HG03575 (cell line): ENCODE measurements at regions not wholly inside any gene's neighbourhood (a gene's known extent, or its start where the extent isn't known, plus 50 kb on each side); places are given as distances from the start of the nearest gene placed in this dataset.

ENCODE experiments used
- ATAC-seq: cut with Tn5 transposase; IDR thresholded peaks from one replicate; pipeline ENCODE4 v1.9.1; 2021; ENCODE audit not compliant: unreplicated experiment, insufficient number of reproducible peaks, low FRiP score; ENCODE audit errors: extremely low read depth

DNA sequence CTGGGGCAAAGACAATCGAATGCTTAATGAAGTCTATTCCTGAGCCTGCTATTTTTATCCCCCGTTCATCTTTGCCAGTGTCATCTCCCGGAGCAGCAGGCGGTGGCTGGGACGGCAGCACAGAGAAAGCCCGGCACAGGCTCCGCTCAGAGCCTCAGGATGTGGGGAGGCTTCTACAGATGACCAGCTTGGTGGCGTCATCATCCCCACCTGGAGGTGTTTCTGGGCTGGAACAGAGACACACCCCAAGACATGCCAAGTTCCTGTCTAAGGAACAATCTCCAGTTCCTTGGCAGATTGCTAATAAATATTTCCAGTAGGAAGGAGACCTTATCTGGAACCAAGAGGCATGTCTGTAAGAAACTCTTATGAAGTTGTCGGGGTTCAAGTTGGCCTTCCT lies 552.4 kb upstream of the MGMT start:
- no peak for ATAC-seq

DNA sequence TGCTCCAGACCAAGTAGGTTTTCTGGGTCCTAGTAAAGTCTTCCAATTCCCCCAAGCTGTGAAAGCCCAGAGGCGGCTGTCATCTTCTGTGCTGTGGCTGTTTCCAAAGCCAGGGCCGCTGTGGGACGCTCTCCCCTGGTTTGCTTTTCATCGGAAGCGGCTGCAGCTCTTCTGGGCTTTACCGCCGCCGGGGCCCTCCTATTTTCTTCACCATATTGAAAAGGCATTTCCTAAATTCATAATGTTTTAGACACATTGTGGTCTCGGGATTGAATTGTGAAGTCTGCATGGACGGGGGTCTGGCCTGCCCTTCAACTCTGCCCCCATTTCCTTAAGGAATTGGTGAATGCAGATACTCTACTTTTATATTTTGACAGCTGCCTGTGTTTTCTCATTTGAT lies 551.4 kb upstream of the MGMT start:
- ATAC-seq = no peak

DNA sequence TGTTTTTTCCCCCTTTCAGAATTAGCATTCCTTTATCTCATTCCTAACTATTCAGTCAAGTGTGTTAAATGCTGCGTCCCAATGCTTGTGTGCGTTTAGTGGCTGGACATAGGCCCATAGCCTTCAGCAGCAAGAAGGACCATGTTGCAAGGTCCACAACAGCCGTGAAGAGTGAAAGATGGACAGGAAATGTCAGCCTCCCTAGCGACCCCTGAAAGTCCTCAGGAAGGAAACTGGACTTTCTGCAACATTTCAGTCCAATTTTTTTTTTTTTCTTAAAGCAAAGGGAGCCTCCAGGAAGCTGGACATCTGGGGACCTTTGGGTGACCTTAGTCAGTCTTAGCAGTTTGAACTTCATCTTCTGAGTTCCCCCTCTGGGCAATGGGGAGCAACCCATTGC lies 550.7 kb upstream of the MGMT start:
- ATAC-seq = no peak

DNA sequence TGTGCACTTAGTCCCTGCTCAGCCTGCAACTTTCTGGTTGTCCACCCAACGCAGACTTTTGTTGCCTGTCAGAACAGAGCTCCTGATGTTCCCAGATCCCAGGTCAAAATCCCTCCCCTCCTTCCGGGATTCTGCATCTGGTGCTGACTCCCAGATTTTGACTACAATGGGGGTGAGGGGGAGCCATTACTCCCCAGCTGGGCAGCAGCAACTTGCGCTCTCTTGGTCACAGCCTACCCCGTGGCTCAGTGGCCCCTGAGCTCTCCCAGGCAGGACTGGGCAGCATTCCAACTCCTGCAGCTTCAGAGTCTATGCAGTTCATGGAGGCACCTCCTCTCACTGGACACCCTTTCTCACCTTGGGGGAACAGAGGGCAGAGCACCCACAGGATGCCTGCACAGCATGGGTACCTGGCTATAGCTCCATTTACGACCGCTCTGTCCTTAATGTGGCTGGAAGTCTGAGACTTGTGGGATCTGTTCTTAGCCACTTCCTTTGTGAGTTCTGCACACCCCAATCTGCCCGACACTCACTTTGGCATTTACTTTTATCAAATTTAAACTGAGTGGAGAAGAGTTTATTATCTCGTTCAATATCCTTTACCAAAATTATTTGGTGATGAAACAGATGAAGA lies 545.5 kb upstream of the MGMT start:
- ATAC-seq = no peak

DNA sequence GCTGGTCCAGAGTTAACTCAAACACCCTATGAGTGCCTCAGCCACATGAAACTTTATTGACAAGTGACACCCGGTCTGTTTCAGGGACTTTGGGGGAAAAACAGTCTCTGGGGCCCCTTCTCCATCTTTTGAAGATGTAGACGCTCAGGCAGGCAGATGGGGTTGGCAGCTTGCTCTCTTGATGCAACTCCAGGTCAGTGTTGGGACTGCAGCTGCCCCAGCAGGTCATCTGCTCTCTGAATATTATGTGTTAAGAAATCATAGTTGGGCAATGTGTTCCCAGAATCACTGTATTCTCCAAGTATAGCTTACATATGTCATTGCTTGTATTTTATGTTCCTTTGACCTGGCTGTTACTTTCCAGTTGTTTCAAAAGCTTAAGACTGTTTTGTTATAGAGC lies 544.9 kb upstream of the MGMT start:
- no peak for ATAC-seq

DNA sequence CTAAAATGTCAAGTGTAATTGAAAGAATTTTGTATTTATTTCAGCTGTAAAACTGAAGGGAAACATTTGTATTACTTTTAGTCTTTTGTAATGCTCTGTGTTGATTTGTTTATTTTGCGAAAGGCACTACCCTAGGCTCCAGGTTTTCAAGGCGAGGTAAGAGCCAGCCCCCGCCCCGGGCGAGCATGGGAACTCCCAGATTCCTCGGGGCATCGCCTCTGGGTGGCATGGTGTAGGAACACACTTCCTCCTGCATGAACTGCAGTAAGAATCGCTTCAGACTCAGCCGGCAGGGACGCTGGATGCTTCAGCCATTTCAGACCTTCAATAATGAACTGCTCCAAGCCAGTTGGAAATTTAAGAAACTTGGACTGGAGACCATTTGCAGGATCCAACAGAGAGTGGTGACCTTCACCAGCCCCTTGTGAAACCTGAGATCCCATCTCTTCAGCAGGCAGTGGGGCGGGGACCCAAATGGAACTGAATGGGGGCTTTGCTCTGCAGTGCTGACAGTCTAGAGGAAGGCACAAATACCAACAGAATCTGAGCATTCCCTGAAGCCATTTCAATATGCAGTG lies 544.3 kb upstream of the MGMT start:
- no peak for ATAC-seq

DNA sequence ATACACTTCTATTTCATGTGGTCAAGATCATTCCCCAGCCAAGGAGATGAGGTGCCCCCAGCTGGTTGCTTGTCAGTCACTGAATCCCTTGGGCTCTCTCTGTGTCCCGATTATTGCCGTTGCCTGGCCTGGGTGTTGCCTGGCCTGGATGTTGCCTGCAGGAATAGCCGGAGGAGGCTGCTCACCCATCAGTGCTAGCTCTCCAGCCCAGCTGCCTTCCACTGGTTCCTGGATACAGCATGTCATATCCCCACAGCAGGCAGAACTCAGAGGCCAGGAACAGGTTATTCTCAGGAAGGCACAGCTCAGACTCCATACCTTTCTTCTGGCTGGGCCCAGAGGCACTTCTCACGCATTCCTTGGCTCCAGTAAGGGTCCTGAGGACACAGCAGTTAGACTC lies 542.1 kb upstream of the MGMT start:
- no peak for ATAC-seq

DNA sequence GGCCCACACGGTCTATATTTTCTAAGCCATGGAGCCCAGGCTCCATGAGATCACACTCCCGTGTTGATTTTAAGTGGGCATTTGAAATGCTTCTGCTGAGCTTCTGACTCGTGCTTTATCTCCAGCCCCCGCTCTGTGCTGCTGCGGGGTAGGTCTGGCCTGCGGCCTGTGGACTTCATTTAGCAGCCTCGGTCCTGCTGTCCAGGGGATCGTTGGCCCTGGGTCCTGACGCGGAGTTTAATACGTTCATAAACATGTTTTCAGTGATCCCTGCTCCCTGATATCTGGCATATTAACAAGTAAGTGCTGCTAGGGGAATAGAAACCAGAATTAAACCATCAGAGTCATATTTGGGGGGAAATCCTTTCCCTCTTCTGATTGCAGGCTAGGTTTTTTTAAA lies 540.3 kb upstream of the MGMT start:
- no peak for ATAC-seq

DNA sequence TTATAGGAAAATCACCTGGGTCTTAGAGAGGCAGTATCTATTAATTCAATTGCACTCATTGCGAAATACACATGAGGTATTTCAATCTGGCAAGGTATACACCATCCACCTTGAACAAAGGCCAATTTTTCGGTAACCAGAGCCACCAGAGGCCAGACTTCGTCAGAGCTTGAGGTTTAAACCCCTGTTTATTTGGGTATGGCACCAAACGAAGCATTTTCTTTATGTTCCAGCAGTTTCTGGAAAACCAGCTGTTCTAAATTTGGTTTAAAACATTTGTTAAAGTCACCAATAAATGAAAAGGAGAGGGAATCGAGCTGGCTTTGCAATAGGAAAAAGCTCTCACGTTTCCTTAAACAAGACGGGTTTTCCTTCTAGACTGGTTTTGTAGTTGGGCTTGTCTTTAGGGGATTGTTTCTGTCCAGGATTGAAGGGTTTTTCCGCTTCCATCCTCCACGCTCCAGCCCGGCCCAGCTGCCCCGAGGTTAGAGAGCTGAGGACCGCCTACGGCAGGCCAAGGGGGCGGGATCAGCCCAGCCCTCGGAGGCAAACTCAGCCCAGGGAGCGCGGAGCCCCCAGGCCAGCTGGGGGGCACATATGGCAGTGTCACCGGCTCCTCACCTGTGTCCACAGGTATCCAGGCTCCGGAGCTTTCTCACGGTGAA lies 539.4 kb upstream of the MGMT start:
- no peak for ATAC-seq

DNA sequence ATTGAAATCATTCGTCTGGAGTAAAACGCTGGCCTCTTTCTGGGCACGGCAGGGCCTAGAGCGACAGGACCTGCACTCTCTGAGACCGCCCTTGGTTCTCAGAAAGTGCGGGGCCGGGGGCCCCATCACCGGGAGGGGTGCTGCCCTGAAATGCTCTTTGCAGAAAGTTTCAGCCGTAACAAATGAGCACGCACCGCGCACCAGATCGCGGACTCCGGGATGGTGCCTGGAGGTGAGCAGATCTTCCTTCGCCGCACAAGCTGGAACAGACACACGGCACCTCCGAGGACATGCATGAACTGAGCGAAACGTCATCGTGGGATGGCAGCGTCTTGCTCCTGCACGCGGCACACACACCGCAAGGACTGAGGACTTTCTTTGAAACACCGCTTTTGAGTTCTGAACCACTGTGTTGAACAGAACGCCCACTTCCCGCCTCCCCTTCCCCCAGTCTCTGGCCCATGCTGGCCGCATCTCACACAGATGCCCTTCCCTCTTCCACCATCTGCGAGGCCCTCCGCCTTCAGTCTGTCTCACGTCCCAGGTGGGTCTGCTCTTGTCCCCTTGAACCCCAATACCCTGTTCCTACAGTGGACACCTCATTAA lies 538.7 kb upstream of the MGMT start:
- no peak for ATAC-seq

DNA sequence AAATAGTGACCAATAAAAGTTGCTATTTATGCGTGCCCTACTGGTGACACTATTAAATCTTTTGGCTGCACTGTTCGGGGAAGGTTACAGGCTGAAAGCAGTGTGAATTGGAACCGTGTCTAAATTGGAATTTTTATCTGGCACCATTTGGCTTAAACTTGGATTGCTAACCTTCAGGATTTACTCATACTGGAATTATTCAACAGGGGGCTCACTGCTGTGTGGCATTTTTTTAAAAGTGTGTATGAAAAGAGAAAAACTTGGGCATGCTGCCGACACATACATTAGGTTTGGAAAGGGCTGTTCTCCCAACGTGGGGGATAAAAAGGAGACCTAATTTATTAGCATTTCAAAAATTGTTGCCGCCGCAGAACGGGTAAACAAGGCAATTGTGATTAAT lies 537.9 kb upstream of the MGMT start:
- no peak for ATAC-seq

DNA sequence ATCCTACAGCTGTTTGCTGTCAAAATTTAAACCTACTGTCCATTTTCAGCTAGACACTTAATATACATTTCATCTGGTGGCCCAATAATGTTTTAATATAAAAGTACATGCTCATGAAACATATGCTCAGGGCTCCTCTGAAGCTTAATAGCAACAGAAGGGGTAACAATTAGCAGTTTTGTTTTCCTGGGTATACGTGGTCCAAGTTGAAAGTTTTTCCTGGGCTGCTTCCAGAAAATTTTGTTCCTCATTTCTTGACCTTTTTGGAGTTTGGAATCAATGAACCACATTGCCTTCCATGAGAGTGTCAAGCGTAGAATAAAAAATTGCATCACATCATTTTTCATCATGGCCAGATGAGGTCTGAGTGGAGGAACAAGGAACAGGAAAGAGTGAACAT lies 537.3 kb upstream of the MGMT start:
- no peak for ATAC-seq

DNA sequence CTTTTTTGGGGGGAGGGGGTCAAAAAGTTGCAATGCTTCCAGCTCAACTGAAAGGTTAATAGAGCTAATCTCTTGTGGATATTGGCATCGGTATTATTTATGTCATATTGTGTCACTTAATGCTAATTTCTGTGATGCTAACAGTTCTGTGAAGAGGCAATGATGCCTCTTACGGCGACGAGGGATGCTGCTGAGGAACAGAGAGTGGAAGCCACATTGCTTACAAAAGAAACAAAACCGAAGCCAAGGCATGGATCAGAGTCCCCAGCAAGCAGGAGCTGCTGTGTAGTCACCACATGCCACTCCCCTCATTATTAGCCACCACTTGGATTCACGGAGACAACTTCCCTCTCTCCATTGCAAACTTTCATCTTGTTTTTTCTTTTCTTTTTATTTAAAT lies 536.5 kb upstream of the MGMT start:
- ATAC-seq = no peak

DNA sequence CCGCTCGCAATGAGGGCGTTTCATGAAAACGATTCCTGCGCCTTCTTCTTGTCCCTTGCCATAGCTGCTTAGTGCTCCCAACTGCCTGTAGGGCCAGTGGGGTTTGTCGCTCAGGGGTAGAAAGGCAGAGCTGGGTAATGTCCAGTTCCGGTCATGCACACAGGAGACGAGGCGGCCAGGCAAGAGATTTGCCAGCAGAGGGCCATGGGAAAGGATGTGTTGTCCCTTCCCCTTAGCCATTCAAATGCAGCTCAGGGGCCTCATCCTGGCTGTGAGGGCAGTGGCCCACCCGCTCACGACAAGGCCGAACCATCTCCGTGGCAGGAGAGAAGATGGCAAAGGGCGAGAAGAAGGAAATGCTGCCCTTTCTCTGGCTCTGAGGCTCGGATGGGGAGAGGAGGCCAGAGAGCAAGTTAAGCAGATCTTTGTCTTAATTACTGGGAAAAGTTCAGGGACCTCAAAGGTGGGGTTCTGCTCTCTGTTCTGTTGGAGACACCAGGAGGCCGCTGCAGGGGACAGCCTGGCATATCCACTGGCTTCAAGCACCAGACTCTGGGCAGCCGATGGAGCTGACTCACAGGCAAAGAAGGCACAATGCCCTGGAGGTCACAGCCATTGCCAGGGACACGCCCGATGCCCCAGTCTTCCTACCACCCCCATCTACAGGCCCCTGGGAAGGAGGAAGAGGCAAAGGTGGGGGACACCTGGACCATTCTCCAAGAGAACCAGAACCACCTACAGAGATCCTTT lies 534.8 kb upstream of the MGMT start:
- ATAC-seq = no peak

DNA sequence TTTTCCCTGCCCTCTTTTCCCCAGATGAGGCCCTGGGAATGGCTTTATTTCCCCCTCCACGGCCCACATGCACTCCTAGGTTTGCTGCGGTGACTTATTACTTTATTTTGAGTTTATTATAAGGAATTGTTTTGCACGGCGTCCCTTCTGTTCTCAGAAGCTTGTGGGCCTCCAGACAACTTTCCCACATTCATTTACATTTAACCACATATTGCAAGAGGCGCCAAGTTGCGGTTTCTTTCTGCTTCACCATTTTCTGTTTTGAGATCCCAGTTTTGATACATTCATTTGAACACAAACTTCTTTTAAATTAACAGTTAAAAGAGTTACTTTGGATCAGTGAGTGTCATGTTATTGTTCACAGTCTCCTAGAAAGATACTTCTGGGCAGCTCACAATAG lies 532.5 kb upstream of the MGMT start:
- ATAC-seq = no peak

DNA sequence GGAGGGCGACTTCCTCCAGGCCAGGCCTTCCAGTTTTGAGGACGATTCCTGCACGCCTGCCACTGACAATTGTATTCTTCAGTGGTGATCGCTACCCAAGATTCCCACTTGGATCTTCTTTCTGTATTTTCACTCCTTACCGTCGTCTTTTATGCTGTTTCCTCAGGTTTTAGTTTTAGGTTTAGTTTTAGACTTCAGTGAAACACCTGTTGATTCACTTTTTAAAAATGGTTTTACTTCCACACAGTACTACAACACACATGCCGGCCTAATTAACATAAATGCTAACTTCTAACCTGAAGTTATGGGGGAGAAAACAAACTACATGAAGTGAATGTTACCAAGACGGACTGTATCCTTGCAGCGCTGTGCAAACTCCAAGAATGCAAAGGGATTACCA lies 530.6 kb upstream of the MGMT start:
- ATAC-seq = no peak

DNA sequence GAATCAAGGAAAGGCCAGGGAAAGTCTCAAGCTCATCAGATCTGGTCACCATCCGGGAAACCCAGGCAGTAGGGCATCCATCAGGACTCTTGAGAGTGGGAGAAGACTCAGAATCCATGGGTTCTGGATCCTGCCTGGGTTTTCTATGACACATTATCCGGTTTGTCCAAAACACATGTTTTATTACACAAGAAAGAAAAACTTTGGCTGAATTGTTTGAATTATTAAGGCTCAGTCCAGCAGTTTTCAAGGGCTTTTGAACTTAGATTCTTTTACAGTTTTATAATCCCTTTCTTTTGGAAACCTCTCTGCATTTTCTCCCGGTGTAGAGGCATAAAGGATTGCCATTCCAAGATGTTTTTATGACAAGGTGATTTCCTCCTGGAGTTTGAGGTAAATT lies 528.5 kb upstream of the MGMT start:
- no peak for ATAC-seq

DNA sequence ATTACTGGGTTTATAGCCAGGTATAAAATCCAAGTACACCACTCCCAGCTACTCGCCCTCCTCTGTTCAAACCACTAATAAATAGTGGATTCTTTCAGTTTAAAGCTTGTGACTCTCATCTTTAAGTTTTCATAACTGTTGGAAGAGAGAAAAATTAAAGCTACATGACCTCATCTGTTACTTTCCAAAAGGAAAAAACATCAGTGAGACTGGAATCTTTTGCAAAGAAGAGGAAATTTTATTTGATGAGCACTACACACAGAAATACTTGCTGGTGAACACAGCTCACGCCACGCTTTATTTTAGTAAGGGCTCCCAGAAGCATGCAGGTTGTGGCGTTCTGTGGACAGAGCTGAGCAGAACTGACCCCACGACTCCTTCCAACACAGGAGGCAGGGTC lies 527.0 kb upstream of the MGMT start:
- no peak for ATAC-seq

DNA sequence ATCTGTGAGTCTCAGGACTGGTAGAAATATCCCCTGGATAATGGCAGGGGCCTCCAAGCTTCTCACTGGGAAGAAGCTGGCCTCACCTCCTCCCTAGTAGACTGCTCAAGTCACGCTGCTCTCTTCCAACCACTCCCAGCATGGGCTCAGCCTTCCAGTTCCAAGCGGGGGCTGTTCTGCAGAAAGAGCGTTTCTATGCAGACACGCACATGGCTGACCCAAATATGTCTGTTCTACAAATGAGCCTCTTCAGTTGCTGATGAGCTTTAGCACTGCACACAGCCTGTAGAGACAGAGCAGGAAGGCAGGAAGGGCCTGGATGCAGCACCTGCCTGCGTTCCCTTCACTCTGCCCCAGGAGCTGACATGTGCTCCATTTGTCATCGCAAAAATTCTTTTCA lies 523.9 kb upstream of the MGMT start:
- no peak for ATAC-seq

DNA sequence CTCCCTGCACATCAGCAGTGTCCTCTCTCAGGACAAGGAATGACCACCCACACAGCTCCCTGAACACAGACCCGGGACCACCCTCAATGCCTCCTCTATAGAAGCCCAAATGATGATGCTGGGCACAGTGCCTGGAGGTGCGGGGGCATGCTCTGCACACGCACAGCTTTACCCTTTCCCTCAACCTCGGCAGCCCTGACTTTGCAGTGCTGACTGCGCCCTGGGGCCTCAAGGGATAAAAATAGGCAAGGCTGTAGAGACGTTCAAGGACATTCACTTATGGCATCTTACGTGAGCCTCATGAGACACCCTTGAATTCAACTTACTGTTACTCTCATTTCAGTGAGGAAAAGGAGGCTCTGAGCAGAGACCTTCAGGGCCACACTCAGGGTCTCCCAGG lies 521.6 kb upstream of the MGMT start:
- no peak for ATAC-seq
